ENCODE measurements at regions not wholly inside any gene's neighbourhood (a gene's known extent, or its start where the extent isn't known, plus 50 kb on each side); places are given as distances from the start of the nearest gene placed in this dataset.

- 1% methylated on average over 6 of the region's 6 CpGs for WGBS (ENCODE audit: insufficient coverage, low coverage, missing lambda C conversion rate)
- intact Hi-C loops (cut with micrococcal nuclease), result no loop called here
- Histone ChIP-seq H3K79me2 (ENCODE audit: control insufficient read depth, insufficient read depth, low read length) (no peaks in the 10 kb centered on the region), H3K36me3 (ENCODE audit: control insufficient read depth, insufficient read depth, low read length) (no peaks in the 10 kb centered on the region), H3K4me1 (replicated peaks in 1 of 2; ENCODE audit: control insufficient read depth in 2 of 2, insufficient read depth in 2 of 2, low read length in 2 of 2) (no peaks in the 10 kb centered on the region), H3K9me1 (ENCODE audit: control insufficient read depth, insufficient read depth, low read length) (no peaks in the 10 kb centered on the region), H3K4me3 (no peak overlapping the region), H3K27me3 (ENCODE audit: control insufficient read depth in 2 of 2, insufficient read depth in 2 of 2, low read length in 2 of 2) (no peaks in the 10 kb centered on the region), H3K9me3 (replicated peaks; ENCODE audit: control insufficient read depth, insufficient read depth, low read depth, low read length) (no peaks in the 10 kb centered on the region), H3K4me2 (ENCODE audit: insufficient read depth, low read length) (no peak overlapping the region), H3K27ac (ENCODE audit: extremely low read depth, low read depth, low read length) (no peak overlapping the region), H2AFZ (ENCODE audit: low read depth, low read length) (no peak overlapping the region), H4K20me1 (replicated peaks; ENCODE audit: control insufficient read depth, insufficient read depth, low read length) (no peaks in the 10 kb centered on the region), H3K9ac (ENCODE audit: insufficient read depth in 1 of 2, low read depth in 2 of 2, low read length in 2 of 2) (no peak overlapping the region)
- POLR2A ChIA-PET, result no interaction called here
- no TSS peak for BruUV-seq (replicated peaks)
- DNase-seq (ENCODE audit: extremely low read depth in 1 of 4, low spot score in 3 of 4) (no peak), ATAC-seq (no peak), FAIRE-seq (no peak)
- TF ChIP-seq RBFOX2 (IDR thresholded peaks at IDR 0.05; ENCODE audit: low read depth, low read length) (no peak), SMARCE1 (IDR thresholded peaks at IDR 0.05) (no peak), CCAR2 (IDR thresholded peaks at IDR 0.05; ENCODE audit: low read depth, low read length) (no peak), RBM34 (IDR thresholded peaks at IDR 0.05; ENCODE audit: borderline replicate concordance, insufficient read depth, low read length) (no peak)
- CTCF ChIA-PET (ENCODE audit: low intra/inter-chr PET ratio), result no interaction called here
- in situ Hi-C loops (cut with MboI), result no loop called here
These were observed 301.8 kb upstream of the TMPO start for GRCh38 chr12:98213556-98213955.

- Histone ChIP-seq H3K9me1 (ENCODE audit: control insufficient read depth, insufficient read depth, low read length) (no peaks in the 10 kb centered on the region), H3K4me2 (ENCODE audit: insufficient read depth, low read length) (no peak overlapping the region), H3K27me3 (ENCODE audit: control insufficient read depth in 2 of 2, insufficient read depth in 2 of 2, low read length in 2 of 2) (no peaks in the 10 kb centered on the region), H3K4me1 (replicated peaks in 1 of 2; ENCODE audit: control insufficient read depth in 2 of 2, insufficient read depth in 2 of 2, low read length in 2 of 2) (no peaks in the 10 kb centered on the region), H3K79me2 (ENCODE audit: control insufficient read depth, insufficient read depth, low read length) (no peaks in the 10 kb centered on the region), H2AFZ (ENCODE audit: low read depth, low read length) (no peak overlapping the region), H3K4me3 (no peak overlapping the region), H3K9ac (ENCODE audit: insufficient read depth in 1 of 2, low read depth in 2 of 2, low read length in 2 of 2) (no peak overlapping the region), H3K27ac (ENCODE audit: extremely low read depth, low read depth, low read length) (no peak overlapping the region), H3K36me3 (ENCODE audit: control insufficient read depth, insufficient read depth, low read length) (no peaks in the 10 kb centered on the region), H3K9me3 (replicated peaks; ENCODE audit: control insufficient read depth, insufficient read depth, low read depth, low read length) (no peaks in the 10 kb centered on the region), H4K20me1 (replicated peaks; ENCODE audit: control insufficient read depth, insufficient read depth, low read length) (no peaks in the 10 kb centered on the region)
- DNase-seq (ENCODE audit: extremely low read depth in 1 of 4, low spot score in 3 of 4) (no peak), FAIRE-seq (no peak), ATAC-seq (no peak)
- BruUV-seq (replicated peaks), result no TSS peak
- WGBS (ENCODE audit: insufficient coverage, low coverage, missing lambda C conversion rate), result 0% methylated on average over 1 of the region's 1 CpG
- CTCF ChIA-PET (ENCODE audit: low intra/inter-chr PET ratio), result no interaction called here
- in situ Hi-C loops (cut with MboI) (no loop called here), intact Hi-C loops (cut with micrococcal nuclease) (no loop called here)
- POLR2A ChIA-PET, result no interaction called here
- TF ChIP-seq SETDB1 (IDR thresholded peaks at IDR 0.05; ENCODE audit: low read length) (no peak), ZNF134 (CRISPR knock-in tag; conservative IDR thresholded peaks at IDR 0.05) (no peak), TAF1 (IDR thresholded peaks at IDR 0.05; ENCODE audit: control insufficient read depth, extremely low read depth, insufficient read depth, low read length, severe bottlenecking) (no peak), MXD1 (CRISPR knock-in tag; IDR thresholded peaks at IDR 0.05; ENCODE audit: borderline replicate concordance, poor library complexity, severe bottlenecking) (no peak), RFX5 (IDR thresholded peaks at IDR 0.05; ENCODE audit: low read depth, low read length) (no peak)
- TF ChIP-seq, protein P1, sequence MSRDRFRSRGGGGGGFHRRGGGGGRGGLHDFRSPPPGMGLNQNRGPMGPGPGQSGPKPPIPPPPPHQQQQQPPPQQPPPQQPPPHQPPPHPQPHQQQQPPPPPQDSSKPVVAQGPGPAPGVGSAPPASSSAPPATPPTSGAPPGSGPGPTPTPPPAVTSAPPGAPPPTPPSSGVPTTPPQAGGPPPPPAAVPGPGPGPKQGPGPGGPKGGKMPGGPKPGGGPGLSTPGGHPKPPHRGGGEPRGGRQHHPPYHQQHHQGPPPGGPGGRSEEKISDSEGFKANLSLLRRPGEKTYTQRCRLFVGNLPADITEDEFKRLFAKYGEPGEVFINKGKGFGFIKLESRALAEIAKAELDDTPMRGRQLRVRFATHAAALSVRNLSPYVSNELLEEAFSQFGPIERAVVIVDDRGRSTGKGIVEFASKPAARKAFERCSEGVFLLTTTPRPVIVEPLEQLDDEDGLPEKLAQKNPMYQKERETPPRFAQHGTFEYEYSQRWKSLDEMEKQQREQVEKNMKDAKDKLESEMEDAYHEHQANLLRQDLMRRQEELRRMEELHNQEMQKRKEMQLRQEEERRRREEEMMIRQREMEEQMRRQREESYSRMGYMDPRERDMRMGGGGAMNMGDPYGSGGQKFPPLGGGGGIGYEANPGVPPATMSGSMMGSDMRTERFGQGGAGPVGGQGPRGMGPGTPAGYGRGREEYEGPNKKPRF (IDR thresholded peaks at IDR 0.05; ENCODE audit: low read depth, low read length), result no peak
- TF ChIP-seq, protein P2, sequence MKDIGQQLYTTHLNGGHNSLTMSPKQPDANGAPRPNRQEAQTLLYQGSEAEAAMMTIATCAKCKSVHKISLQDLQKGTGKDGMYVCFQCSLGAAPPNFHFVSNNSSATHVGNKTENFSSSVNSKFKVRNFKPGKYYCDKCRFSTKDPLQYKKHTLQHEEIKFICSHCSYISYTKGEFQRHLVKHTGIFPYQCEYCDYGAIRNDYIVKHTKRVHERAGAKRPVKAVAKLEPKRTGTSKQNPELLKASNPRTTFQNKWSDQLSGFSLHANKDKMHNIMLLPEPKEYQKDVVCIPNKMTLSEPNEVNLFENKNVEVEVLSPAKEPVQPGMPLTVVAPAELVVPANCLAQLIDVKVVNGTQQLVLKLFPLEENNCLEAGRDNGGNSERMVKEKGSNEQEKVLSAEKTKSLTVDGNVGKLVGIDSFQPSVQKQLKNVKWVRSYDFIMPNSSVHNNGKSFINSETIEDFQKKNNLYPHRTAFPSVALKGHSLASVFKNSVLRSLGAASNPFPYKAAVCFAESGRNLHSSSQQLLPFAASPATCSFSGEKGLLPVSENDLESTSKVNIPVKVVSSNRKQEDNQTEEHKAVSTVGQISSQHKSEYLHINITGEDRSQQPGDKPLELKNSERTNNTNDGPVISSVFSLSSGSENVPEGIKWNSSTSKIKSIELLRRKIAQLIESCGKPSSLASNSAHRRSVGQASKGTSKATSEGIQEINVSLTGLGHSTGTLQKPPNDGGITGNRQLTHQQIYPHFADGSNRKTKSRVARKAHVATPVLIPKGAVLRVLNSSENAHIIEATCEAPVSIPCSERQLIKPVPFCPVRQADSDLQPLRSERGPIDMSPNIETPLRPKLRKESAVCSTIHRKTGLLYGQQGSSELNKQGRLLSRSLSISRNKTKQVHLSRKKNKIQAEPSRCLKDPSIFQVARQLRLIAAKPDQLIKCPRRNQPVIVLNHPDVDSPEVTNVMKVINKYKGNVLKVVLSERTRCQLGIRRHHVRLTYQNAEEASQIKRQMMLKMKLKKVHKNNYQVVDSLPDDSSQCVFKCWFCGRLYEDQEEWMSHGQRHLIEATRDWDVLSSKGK (CRISPR knock-in tag; IDR thresholded peaks at IDR 0.05), result no peak
These were observed 298.1 kb upstream of the TMPO start for GRCh38 chr12:98217257-98217656.

Data from K562 (cell line).